Astrocyte (in vitro differentiated cells and primary cell): ENCODE measurements at regions not wholly inside any gene's neighbourhood (a gene's known extent, or its start where the extent isn't known, plus 50 kb on each side); places are given as distances from the start of the nearest gene placed in this dataset.

Source experiments
- EZH2 ChIP-seq: IDR thresholded peaks from 2 replicates; pipeline ENCODE4 v1.6.1; 2012; ENCODE audit warnings: mild to moderate bottlenecking, low read length, inconsistent platforms; ENCODE audit not compliant: insufficient read depth
- TF ChIP-seq, protein P1 (sequence below): IDR thresholded peaks from 2 replicates; pipeline ENCODE4 v1.5.1; 2011; ENCODE audit warnings: low read depth, mild to moderate bottlenecking, inconsistent platforms, low read length, moderate library complexity; ENCODE audit not compliant: insufficient read depth

DNA sequence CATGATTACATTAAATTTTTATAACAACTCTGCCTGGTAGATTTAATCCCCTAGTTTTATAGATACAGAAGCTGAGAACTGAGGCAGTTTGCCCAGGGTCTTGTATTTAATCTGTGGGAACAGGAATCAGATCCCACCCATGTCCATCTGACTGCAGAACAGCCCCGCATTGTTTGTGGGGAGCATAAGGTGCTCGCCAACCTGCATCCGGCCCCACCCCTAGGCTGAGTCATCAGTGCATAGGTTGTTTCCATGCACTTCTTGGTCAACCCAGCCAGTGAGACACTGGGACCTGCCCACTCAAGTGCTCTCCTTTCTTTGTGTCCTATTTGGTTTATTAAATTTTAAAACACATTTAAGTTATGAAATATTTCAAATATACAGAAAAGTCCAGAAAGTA is 266.2 kb downstream of the OPA1 start:
- TF ChIP-seq, protein P1, sequence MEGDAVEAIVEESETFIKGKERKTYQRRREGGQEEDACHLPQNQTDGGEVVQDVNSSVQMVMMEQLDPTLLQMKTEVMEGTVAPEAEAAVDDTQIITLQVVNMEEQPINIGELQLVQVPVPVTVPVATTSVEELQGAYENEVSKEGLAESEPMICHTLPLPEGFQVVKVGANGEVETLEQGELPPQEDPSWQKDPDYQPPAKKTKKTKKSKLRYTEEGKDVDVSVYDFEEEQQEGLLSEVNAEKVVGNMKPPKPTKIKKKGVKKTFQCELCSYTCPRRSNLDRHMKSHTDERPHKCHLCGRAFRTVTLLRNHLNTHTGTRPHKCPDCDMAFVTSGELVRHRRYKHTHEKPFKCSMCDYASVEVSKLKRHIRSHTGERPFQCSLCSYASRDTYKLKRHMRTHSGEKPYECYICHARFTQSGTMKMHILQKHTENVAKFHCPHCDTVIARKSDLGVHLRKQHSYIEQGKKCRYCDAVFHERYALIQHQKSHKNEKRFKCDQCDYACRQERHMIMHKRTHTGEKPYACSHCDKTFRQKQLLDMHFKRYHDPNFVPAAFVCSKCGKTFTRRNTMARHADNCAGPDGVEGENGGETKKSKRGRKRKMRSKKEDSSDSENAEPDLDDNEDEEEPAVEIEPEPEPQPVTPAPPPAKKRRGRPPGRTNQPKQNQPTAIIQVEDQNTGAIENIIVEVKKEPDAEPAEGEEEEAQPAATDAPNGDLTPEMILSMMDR: no peak
- TF ChIP-seq EZH2: no peak
